HG02981 (cell line): ENCODE measurements at regions not wholly inside any gene's neighbourhood (a gene's known extent, or its start where the extent isn't known, plus 50 kb on each side); places are given as distances from the start of the nearest gene placed in this dataset.
"Not testable (repeated sequence)": the region's sequence is repeated elsewhere in the genome, so short reads cannot be mapped to it uniquely, and the experiment has no call there.

Source experiments
- ATAC-seq: cut with Tn5 transposase; IDR thresholded peaks from one replicate; pipeline ENCODE4 v1.9.1; 2021; ENCODE audit warnings: mild to moderate bottlenecking, moderate library complexity; ENCODE audit not compliant: unreplicated experiment

DNA sequence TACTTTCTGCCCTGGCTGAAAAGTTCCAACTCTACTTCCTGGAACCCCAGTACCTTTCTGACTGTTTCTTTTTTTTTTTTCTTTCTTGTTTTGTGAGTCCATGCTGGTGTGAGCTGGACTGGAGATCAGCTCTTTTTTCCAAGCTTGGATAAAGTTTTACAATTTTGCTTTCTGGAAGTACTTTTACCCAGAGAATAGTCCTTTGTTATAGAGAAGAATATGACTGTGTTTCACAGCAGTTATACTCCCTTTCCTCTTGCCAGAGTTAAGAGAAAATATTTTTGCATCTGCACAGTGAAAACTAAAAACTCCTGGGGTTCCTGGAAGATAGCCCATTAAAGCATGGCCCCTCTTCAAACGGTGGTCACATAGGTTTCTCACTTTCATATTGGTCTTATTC lies 1100.6 kb downstream of the OTOL1 start:
- ATAC-seq, result no peak

DNA sequence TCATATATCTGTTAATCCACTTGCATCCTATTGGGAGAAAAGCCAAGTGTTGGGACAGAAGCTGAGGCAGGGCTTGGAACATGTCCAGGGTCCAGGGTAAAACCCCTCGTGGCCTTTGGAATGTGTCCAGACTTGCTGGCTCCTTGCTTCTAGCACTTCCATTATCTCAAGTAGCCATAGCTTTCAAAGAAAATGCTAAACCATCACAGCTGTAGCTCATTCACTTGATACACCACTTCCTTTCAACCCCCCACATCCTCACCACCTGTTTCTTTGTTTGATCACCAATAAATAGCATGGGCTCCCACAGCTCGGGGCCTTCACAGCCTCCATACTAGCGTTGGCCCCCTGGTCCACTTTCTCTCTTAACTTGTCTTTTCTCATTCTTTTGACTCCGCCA lies 1101.9 kb downstream of the OTOL1 start:
- ATAC-seq, result not testable (repeated sequence)

DNA sequence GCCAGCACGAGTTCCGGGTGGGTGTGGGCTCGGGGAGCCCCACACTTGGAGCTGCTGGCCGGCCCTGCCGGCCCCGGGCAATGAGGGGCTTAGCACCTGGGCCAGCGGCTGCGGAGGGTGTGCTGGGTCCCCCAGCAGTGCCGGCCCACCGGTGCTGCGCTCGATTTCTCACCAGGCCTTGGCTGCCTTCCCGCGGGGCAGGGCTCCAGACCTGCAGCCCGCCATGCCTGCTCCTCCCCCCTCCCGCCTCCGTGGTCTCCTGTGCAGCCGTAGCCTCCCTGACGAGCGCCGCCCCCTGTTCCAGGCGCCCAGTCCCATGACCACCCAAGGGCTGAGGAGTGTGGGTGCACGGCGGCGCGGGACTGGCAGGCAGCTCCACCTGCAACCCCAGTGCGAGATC lies 1103.1 kb downstream of the OTOL1 start:
- not testable (repeated sequence) for ATAC-seq

DNA sequence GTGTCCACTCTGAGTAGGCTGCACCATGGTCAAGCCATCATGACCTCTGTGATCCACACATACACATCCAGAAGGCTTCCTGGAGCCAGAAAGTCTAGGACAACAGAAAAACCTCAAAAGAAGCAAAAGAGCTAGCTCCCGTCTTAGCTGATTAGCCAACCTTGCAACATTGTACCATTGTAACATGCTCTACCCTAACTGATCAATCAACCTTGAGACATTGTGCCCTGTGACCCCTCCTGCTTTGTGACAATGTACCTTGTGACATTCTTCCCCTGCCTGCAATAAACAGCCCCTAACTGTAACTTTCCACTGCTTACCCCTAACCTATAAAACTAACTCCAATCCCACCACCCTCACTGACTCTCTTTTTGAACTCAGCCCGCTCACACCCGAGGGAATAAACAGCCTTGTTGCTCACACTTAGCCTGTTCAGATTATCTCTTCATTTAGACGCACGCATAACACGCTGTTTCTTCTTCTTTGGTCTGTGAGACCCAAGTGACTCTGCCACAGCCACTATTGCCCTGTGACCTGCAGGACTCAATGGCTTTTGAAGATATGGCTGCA lies 1104.6 kb downstream of the OTOL1 start:
- no peak for ATAC-seq

DNA sequence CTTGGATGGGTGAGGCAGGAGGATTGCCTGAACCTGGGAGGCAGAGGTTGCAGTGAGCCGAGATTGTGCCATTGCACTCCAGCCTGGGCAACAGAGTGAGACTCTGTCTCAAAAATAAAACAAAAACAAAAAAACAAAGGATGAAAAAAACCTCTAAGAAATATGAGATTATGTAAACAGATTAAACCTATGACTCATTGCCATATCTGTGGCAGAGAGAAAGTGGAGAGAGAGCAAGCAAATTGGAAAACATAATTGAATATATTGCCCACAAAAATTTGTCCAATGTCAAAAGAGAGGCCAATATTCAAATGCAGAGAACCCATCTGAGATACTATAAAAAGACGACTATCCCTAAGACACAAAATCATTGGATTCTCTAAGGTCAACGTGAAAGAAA lies 1106.0 kb downstream of the OTOL1 start:
- ATAC-seq, result no peak

DNA sequence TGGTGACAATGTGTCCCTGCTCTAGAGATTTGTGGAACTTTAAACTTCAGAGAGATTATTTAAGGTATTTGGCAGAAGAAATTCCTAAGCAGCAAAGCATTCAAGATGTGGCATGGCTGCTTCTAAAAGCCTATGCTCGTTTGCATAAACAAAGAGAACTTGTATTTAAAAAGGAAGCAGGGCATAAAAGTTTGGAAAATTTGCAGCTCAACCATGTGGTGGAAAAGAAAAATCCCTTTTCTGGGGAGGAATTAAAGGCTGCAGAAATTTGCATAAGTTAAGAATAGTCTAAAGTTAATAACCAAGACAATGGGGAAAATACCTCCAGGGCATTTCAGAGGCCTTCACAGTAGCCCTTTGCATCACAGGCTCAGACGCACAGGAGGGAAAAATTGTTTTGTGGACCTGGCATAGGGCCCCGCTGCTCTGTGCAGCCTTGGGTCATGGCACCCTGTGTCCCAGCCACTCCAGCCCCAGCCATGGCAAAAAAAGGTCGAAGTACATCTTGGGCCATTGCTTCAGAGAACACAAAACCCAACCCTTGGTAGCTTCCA lies 1109.1 kb downstream of the OTOL1 start:
- ATAC-seq, result no peak

DNA sequence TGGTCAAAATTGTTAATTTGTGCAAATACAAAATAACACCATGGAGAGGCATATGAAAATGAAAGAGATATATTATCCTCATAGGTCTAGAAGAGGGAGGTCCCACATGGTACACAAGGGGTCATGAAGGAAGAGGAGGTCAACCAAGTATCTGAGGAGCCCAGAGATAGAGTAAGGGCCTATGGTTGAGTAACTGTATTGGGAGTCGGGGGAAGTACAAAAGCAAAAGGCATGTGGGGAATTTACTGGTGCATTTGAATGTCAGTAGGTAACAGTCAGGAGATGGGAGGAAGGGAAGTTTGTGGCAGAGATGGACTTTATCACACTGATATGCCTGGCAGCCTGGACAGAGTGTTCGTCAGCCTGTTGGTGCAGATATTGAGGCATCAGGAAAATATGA lies 1113.7 kb downstream of the OTOL1 start:
- no peak for ATAC-seq

DNA sequence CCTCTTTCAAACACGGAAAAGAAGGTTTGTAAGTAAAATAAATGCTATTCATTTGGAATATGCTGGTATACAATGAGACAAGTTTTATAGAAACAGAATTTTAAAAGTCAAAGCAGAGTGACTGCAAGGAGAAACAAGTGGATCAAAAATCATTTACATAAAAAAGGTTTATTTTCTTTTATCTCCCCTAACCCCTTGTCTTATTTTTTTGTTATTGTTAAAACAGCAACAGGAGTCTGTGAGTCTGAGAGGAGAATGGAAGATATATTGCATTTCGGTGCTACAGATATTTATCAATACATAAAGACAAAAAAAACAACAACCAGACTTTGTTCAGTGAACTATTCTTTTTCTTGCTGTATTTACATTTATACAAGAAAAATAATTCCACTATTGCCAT lies 1116.4 kb downstream of the OTOL1 start:
- no peak for ATAC-seq

DNA sequence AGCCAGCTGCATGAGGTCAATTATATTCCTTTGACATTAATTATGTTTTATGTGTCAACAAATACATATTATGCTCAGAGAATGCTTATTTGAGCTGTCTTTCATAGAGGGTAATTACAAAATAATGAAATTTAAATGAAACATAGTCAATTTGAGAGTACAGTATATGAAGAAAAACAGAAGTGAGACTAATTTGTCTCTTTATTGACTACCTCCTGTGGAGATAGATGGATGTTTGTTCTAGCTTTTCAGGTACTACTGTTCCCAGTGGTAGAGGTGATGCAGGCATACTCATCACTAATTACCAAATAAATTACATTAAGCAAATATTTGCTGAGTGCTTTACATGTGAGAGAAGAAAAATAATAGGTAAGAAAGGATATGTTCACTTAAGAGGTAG lies 1129.6 kb downstream of the OTOL1 start:
- ATAC-seq, result no peak

DNA sequence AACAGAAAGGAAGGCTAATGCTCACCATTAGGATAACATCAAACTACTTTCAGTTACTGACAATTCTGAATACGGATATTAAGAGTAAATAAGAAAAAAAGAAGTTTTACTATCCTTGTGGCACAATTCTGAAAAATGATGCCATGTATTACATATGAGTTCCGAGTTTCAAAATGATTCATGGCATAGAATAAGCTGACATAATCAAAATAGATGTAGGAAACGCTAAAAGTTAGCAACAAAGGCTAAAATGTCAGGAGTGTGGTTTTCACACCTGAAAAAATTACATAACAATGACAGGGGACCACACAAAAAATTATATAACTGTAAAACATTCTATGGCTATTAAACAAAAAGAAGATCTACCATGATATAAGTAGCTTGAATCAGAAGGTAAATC lies 1131.9 kb downstream of the OTOL1 start:
- ATAC-seq, result no peak

DNA sequence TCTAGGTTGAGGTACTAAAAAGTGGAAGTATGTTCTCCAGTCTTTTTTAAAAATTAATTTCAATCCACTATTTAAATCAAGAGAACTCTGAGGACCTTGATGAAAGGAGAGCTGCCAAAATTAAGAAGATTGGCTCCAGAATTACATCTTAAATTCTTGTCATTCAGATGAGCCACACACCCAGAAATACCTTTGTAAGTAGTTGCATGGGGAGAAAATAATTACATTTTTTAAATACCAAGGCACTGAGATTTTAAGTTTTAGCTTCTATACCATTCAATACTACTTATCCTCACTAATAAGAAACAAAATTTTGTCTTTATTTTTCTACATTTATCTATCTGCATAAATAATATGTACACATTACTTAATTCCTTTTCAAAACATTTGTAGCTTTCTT lies 1132.8 kb downstream of the OTOL1 start:
- ATAC-seq, result no peak

DNA sequence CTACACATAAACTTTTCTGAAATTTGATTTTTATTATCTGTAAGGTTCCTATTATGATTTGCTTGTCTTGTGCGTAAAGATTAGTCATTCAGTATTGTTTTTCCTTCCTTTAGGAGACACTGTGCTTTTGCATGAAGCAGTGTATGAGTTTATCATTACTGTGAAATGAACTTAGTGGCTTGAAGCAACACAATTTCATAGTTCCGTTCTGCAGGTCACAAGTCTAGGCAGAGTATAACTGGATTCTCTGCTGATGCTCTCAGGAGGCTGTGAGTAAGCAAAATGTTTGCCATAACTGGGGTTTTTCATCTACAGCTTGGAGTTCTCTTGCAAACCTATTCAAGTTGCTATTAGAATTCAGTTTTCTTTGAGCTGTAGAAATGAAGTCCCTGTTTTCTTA lies 1136.1 kb downstream of the OTOL1 start:
- ATAC-seq, result no peak

DNA sequence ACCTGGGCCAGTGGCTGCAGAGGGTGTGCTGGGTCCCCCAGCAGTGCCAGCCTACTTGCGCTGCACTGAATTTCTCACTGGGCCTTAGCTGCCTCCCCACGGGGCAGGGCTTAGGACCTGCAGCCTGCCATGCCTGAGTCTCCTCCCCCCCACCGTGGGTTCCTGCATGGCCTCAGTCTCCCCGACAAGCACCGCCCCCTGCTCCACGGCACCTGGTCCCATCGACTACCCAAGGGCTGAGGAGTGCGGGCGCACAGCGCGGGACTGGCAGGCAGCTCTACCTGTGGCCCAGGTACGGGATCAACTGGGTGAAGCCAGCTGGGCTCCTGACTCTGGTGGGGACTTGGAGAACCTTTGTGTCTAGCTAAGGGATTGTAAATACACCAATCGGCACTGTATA lies 1143.6 kb downstream of the OTOL1 start:
- not testable (repeated sequence) for ATAC-seq

DNA sequence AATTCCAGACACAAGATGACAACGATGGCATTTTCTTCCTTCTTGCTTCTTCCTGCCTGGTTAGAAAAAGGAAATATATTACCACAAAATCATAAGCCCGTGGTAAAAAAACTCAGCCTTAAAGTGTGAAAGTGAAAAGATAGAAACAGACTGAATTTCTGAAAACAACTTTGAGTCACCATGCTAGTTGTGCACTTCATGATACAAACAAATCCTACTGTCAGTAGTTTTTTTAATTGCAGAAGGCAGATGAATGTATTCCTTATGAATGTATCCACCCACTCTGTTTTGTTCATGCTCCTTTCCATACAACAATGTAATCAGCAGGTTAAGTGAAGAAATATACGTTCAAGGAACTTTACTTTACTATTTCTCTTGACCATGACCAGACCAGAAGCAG lies 1144.7 kb downstream of the OTOL1 start:
- no peak for ATAC-seq

DNA sequence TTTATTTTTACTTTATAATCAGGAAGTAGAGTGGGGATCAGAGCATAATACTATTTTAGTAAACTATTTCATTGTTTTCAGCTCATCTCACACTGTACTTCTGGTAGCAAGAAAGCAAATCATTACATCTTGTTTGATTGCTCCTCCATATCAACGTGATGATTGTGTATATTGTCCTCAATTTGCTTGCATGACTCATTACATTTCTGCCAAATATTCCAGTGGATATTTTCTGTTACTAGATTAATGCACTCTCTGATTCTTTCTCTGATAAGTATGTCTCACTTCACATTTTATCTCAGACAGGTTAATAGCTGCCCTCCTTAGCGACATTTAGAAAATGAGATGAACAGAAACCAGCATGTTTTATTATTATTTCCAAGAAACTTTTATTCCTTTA lies 1145.3 kb downstream of the OTOL1 start:
- no peak for ATAC-seq

DNA sequence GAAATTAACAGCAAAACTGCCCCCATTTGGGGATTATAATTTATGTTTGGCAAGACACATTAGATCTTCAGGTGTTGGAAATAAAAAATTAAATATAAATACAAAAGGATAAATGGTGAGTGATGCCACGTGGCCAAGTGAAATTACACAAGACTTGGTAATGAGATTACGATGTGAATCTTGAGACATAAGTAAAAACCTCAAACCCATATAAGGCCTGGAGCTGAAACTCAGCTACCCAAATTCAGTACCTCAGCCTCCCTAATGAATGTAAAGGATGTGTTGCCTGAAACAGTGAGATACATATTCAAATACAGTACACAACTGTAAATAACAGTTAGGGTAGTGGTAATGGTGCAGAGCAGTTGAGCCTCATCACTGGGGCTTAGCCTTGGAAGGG lies 1146.6 kb downstream of the OTOL1 start:
- ATAC-seq, result no peak

DNA sequence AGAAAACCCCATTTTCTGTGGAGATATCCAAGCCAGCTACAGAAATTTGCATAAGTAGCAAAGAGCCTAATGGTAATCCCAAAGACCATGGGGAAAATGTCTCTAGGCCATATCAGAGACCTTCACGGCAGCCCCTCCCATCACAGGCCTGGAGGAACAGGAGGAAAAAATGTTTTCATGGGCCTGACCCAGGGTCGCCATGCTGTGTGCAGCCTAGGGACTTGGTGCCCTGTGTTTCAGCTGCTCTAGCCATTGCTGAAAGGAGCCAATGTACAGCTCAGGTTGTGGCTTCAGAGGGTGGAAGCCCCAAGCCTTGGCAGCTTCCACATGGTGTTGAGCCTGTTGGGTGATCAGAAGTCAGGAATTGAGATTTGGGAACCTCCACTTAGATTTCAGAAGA lies 1150.7 kb downstream of the OTOL1 start:
- no peak for ATAC-seq

DNA sequence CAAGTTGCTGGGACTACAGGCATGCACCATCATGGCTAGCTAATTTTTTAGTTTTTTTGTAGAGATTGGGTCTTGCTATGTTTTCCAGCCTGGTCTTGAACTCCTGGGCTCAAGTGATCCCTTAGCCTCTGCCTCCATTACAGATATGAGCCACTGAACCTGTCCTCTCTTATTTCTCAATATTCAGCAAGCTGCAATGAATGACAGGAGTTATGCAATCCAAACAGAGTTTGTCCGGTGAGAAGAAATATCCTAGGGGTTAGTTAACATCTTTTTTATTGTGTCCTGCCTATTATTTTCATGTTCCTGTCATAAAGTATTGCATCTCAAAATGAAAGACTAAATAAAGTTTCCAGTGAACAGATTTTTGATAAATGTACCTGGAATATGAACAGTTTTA lies 1161.4 kb downstream of the OTOL1 start:
- ATAC-seq, result no peak

DNA sequence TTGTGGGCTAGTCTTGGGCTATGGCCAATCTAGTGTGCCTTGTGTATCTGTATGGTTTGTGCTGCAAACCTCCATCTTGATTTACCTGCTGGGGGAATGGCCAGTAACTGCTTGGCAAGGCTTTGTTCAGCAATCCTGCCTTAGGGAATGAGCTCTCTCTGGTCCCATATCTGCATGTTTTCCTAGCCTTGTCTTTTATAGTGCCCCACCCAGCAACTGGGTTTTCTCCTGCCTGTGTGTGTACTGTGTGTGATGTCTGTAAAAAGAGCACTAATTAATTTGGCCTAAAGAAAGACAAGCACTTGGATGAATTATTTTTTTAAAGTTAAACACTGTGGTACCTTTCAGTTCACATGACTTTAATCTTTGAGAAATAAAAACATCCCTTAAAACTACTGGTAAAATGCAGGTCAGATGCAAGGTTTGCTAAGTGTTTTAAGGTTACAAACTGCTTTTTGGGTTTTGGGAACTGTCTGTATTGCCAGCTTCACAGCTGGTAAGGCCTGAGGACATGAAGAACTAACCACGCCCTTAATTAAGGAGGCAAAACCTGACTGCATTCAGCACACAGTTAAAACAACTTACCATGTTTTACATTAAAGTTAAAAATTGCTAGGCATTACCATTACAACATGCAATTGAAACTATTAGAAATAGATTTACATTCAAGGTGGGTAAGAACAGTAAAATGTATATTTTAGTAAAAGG lies 1169.2 kb downstream of the OTOL1 start:
- no peak for ATAC-seq

DNA sequence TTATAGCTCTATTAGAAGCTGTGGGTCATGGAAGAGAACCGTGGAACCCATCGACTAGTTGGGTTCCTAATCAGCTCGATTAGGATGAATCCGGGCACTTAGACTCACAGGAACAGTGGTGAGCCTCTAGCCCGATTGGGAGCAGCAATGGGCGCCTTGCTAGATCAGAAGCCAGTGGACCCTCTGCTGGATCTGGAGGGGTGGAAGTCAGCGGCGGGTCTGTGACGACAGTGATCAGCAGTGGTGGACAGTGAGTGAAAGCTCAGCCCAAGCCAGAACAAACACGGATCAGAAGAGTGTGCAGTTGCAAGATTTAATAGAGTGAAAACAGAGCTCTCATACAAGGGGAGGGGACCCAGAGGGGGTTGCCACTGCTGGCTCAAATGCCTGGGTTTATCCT lies 1170.2 kb downstream of the OTOL1 start:
- ATAC-seq, result no peak

DNA sequence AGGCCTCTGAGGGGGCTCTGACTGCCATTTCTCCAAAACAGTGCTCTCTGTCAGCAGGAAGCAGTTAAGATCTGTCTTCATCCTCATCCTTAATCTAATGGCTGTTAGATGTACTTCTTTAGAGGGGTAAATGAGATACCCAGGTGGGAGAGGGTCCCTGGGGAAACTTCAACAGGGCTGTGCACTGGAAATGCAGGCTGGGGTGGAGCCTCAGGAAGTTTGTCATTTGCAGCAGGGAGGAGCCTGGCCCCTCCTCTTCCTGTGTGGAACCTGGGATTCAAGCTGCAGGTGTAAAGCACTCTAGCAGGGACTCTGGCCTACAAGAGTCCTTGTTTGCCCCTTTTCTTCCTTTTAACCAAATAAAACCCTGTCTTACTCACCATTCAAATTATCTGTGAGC lies 1173.6 kb downstream of the OTOL1 start:
- no peak for ATAC-seq

DNA sequence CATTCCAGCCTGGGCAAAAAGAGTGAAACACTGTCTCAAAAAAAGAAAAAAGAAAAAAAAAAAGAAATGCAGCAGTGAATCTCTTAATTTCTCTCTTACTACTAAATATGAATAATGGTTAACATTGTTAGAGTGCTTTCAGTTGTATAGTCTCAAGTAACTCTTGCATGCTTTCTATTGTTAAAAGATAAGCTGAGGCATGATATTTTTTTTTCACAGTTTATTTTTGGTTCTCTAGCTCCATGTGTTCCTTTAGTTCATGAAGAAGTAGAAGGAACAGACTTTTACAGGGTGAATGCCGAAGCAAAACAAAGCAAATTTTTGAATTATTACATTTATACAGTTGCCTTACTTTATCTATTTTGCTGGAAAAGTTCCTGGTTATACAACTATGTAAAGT lies 1180.9 kb downstream of the OTOL1 start:
- ATAC-seq, result no peak

DNA sequence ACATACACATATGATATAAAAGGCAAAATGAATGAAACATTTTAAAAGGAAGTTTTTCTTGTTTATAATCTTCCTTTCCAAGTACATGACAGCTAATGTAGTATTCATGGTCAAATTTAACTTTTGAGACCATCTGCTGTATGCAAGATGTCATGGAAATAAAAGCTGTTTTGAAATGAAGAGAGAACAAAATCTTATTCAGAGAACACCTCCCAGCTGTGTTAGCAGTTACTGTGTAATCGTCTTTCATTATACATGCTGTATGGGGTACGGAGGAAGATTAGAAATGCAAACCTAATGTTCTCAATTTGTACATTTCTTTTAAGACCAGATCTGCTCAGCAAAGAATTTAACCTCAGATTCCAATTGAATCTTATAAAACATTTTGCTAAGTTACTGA lies 1182.3 kb downstream of the OTOL1 start:
- no peak for ATAC-seq
